ENCODE measurements at regions not wholly inside any gene's neighbourhood (a gene's known extent, or its start where the extent isn't known, plus 50 kb on each side); places are given as distances from the start of the nearest gene placed in this dataset.

- H3K27ac ChIP-seq: no peak overlapping the region
- no peak overlapping the region for H3K4me3 ChIP-seq
- ATAC-seq: no peak
- H3K9me3 ChIP-seq: no peaks in the 10 kb centered on the region
- 91 to 97% (median 92%) methylated on average over 6 to 7 of the region's 7 CpGs for WGBS, 4 donors
- TF ChIP-seq POLR2A (IDR thresholded peaks at IDR 0.05): no peak
- TF ChIP-seq, protein P1, sequence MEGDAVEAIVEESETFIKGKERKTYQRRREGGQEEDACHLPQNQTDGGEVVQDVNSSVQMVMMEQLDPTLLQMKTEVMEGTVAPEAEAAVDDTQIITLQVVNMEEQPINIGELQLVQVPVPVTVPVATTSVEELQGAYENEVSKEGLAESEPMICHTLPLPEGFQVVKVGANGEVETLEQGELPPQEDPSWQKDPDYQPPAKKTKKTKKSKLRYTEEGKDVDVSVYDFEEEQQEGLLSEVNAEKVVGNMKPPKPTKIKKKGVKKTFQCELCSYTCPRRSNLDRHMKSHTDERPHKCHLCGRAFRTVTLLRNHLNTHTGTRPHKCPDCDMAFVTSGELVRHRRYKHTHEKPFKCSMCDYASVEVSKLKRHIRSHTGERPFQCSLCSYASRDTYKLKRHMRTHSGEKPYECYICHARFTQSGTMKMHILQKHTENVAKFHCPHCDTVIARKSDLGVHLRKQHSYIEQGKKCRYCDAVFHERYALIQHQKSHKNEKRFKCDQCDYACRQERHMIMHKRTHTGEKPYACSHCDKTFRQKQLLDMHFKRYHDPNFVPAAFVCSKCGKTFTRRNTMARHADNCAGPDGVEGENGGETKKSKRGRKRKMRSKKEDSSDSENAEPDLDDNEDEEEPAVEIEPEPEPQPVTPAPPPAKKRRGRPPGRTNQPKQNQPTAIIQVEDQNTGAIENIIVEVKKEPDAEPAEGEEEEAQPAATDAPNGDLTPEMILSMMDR (IDR thresholded peaks at IDR 0.05): no peak
- DNase-seq: no peak
- H3K27me3 ChIP-seq: no peaks in the 10 kb centered on the region
- no peaks in the 10 kb centered on the region for H3K36me3 ChIP-seq
- peaks cover 0 to 11% (median 0%) of the 10 kb centered on the region in 12 donors for H3K4me1 ChIP-seq
- intact Hi-C loops (cut with DNase I): no loop called here
Measured at GRCh38 chr2:234670806-234671205, 173.9 kb upstream of the ARL4C start.

GRCh38 chr2:234670052-234670451 lies 173.2 kb upstream of the ARL4C start:
- Histone ChIP-seq H3K27me3 (no peaks in the 10 kb centered on the region), H3K9me3 (no peaks in the 10 kb centered on the region), H3K36me3 (no peaks in the 10 kb centered on the region), H3K4me3 (no peak overlapping the region), H3K27ac (no peak overlapping the region), H3K4me1 (peaks cover 0 to 11% (median 0%) of the 10 kb centered on the region in 12 donors)
- DNase-seq (no peak), ATAC-seq (no peak)
- intact Hi-C loops (cut with DNase I): no loop called here
- TF ChIP-seq POLR2A (IDR thresholded peaks at IDR 0.05): no peak
- TF ChIP-seq, protein P1 (IDR thresholded peaks at IDR 0.05): no peak
- 78 to 86% (median 83%) methylated on average over 3 of the region's 3 CpGs for WGBS, 4 donors

GRCh38 chr2:234669621-234670020 lies 172.7 kb upstream of the ARL4C start:
- WGBS, 4 donors: 79 to 86% (median 85%) methylated on average over 2 of the region's 2 CpGs

GRCh38 chr2:234669001-234669400 lies 172.1 kb upstream of the ARL4C start:
- peak overlapping the region in 6 of 12 donors; percentile 2 to 52 (median 16) for H3K27ac ChIP-seq
- H3K36me3 ChIP-seq: no peaks in the 10 kb centered on the region
- peaks cover 0 to 5% (median 0%) of the 10 kb centered on the region in 12 donors for H3K9me3 ChIP-seq
- TF ChIP-seq POLR2A (IDR thresholded peaks at IDR 0.05): no peak
- TF ChIP-seq, protein P1 (IDR thresholded peaks at IDR 0.05): no peak
- DNase-seq (no peak), ATAC-seq (no peak)
- H3K4me1 ChIP-seq: peaks cover 0 to 11% (median 0%) of the 10 kb centered on the region in 12 donors
- no peaks in the 10 kb centered on the region for H3K27me3 ChIP-seq
- 56 to 71% (median 68%) methylated on average over 2 of the region's 2 CpGs for WGBS, 4 donors
- intact Hi-C loops (cut with DNase I): no loop called here
- peak overlapping the region in 2 of 12 donors; percentile 5 to 21 for H3K4me3 ChIP-seq

More at GRCh38 chr2:234669621-234670020, 172.7 kb upstream of the ARL4C start:
- Histone ChIP-seq H3K27ac (peak overlapping the region in 3 of 12 donors; percentile 10 to 52 (median 34)), H3K27me3 (no peaks in the 10 kb centered on the region), H3K36me3 (no peaks in the 10 kb centered on the region), H3K9me3 (no peaks in the 10 kb centered on the region), H3K4me1 (peaks cover 0 to 11% (median 0%) of the 10 kb centered on the region in 12 donors), H3K4me3 (no peak overlapping the region)
- no peak for TF ChIP-seq POLR2A (IDR thresholded peaks at IDR 0.05)
- TF ChIP-seq, protein P1 (IDR thresholded peaks at IDR 0.05): peak in 2 of 12 donors; percentile 10 to 22
- intact Hi-C loops (cut with DNase I): no loop called here
- ATAC-seq (no peak), DNase-seq (peak in 1 of 5 donors; percentile 32)

Data from heart left ventricle (tissue), 16 donors.